ENCODE measurements at regions not wholly inside any gene's neighbourhood (a gene's known extent, or its start where the extent isn't known, plus 50 kb on each side); places are given as distances from the start of the nearest gene placed in this dataset.

GRCh38 chr6:10151144-10151915, 263.5 kb downstream of the TFAP2A start:
- TF ChIP-seq POLR2A (IDR thresholded peaks at IDR 0.05) (no peak), CTCF (IDR thresholded peaks at IDR 0.05) (no peak)
- Histone ChIP-seq H3K27ac (no peak overlapping the region), H3K9me3 (no peaks in the 10 kb centered on the region), H3K27me3 (no peaks in the 10 kb centered on the region), H3K4me3 (no peak overlapping the region), H3K4me1 (no peaks in the 10 kb centered on the region), H3K36me3 (no peaks in the 10 kb centered on the region)
- intact Hi-C loops (cut with DNase I; ENCODE audit: low total_unique reads), result no loop called here
- no peak for DNase-seq

GRCh38 chr6:10149603-10150002, 265.3 kb downstream of the TFAP2A start:
- Histone ChIP-seq H3K36me3 (no peaks in the 10 kb centered on the region), H3K27me3 (no peaks in the 10 kb centered on the region), H3K4me1 (no peaks in the 10 kb centered on the region), H3K4me3 (no peak overlapping the region), H3K27ac (no peak overlapping the region), H3K9me3 (no peaks in the 10 kb centered on the region)
- DNase-seq, result no peak
- intact Hi-C loops (cut with DNase I; ENCODE audit: low total_unique reads), result no loop called here
- no peak for TF ChIP-seq CTCF (IDR thresholded peaks at IDR 0.05)
- TF ChIP-seq POLR2A (IDR thresholded peaks at IDR 0.05), result no peak

- DNase-seq, result no peak
- TF ChIP-seq CTCF (IDR thresholded peaks at IDR 0.05) (no peak), POLR2A (IDR thresholded peaks at IDR 0.05) (no peak)
- Histone ChIP-seq H3K36me3 (no peaks in the 10 kb centered on the region), H3K27ac (no peak overlapping the region), H3K27me3 (peaks cover 0 to 3% of the 10 kb centered on the region in 2 donors), H3K9me3 (no peaks in the 10 kb centered on the region), H3K4me1 (no peaks in the 10 kb centered on the region), H3K4me3 (peak overlapping the region in 1 of 2 donors; percentile 6)
- intact Hi-C loops (cut with DNase I; ENCODE audit: low total_unique reads), result no loop called here
Observed at GRCh38 chr6:10146715-10147451, 268.0 kb downstream of the TFAP2A start.

GRCh38 chr6:10144772-10145171, 270.1 kb downstream of the TFAP2A start:
- H3K4me1 ChIP-seq, result no peaks in the 10 kb centered on the region
- H3K27ac ChIP-seq, result no peak overlapping the region
- no peaks in the 10 kb centered on the region for H3K9me3 ChIP-seq
- intact Hi-C loops (cut with DNase I; ENCODE audit: low total_unique reads), result no loop called here
- DNase-seq, result no peak
- no peak overlapping the region for H3K4me3 ChIP-seq
- TF ChIP-seq CTCF (IDR thresholded peaks at IDR 0.05) (no peak), POLR2A (IDR thresholded peaks at IDR 0.05) (no peak)
- peaks cover 0 to 3% of the 10 kb centered on the region in 2 donors for H3K27me3 ChIP-seq
- H3K36me3 ChIP-seq, result no peaks in the 10 kb centered on the region

- H3K36me3 ChIP-seq, result no peaks in the 10 kb centered on the region
- TF ChIP-seq POLR2A (IDR thresholded peaks at IDR 0.05) (no peak), CTCF (IDR thresholded peaks at IDR 0.05) (no peak)
- H3K4me1 ChIP-seq, result no peaks in the 10 kb centered on the region
- DNase-seq, result no peak
- no peaks in the 10 kb centered on the region for H3K9me3 ChIP-seq
- intact Hi-C loops (cut with DNase I; ENCODE audit: low total_unique reads), result no loop called here
- no peak overlapping the region for H3K27ac ChIP-seq
- H3K27me3 ChIP-seq, result peaks cover 0 to 3% of the 10 kb centered on the region in 2 donors
- no peak overlapping the region for H3K4me3 ChIP-seq
Observed at GRCh38 chr6:10141746-10142443, 273.0 kb downstream of the TFAP2A start.

All from uterus (tissue), 3 donors.